ENCODE measurements at regions not wholly inside any gene's neighbourhood (a gene's known extent, or its start where the extent isn't known, plus 50 kb on each side); places are given as distances from the start of the nearest gene placed in this dataset.

- TF ChIP-seq CTCF (conservative IDR thresholded peaks at IDR 0.05; ENCODE audit: low read length) (no peak), EZH2phosphoT487 (IDR thresholded peaks at IDR 0.05; ENCODE audit: borderline replicate concordance, low read depth, low read length) (no peak)
Observed at GRCh38 chr5:68463606-68464005, 248.1 kb downstream of the PIK3R1 start.
